ENCODE measurements at regions not wholly inside any gene's neighbourhood (a gene's known extent, or its start where the extent isn't known, plus 50 kb on each side); places are given as distances from the start of the nearest gene placed in this dataset.

GRCh38 chr4:38386005-38386551, 277.9 kb upstream of the KLF3 start:
- TF ChIP-seq CTCF (IDR thresholded peaks at IDR 0.05) (no peak), POLR2A (IDR thresholded peaks at IDR 0.05) (no peak), EP300 (IDR thresholded peaks at IDR 0.05) (no peak), POLR2AphosphoS5 (IDR thresholded peaks at IDR 0.05) (no peak)

Measured in gastroesophageal sphincter (tissue), 3 donors.